ENCODE measurements at regions not wholly inside any gene's neighbourhood (a gene's known extent, or its start where the extent isn't known, plus 50 kb on each side); places are given as distances from the start of the nearest gene placed in this dataset.

DNA sequence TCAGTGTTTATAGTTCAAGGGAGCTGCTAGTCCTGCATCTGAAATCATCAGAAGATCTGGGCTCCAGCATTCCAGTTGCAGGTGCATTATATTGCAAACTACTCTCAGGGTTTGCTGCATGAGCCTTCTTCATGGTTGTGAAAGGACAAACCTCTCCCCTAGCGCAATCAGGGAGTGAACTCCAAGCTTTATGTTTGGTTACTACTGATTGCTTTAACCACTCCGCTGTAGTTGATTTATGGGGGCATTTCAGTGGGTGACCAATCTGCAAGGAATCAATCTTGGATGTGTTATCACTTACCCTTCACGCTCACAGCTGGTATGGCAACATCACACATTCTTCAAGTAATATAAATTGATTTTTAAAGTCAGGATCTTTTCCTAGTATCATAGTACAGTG lies 552.1 kb downstream of the SPOCK3 start:
- TF ChIP-seq EZH2 (IDR thresholded peaks at IDR 0.05) (no peak), POLR2AphosphoS5 (IDR thresholded peaks at IDR 0.05; ENCODE audit: borderline replicate concordance, low read depth, low read length) (no peak), FOXP2 (optimal IDR thresholded peaks at IDR 0.05; ENCODE audit: control extremely low read depth, extremely low read length, insufficient read depth) (no peak)
